ENCODE measurements at regions not wholly inside any gene's neighbourhood (a gene's known extent, or its start where the extent isn't known, plus 50 kb on each side); places are given as distances from the start of the nearest gene placed in this dataset.

DNA sequence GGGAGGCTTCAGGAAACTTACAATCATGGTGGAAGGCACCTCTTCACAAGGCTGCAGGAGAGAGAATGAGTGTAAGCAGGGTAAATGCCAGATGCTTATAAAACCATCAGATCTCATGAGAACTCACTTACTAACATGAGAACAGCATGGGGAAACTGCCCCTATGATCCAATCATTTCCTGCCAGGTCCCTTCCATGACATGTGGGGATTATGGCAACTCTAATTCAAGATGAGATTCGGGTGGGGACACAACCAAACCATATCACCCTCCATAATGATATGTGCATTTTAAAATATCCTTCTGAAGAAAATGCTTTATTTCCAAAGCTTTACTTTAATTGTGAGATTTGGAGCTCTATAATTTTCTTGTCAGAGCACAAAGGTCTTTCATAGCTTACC is 154.1 kb upstream of the CENPW start:
- TF ChIP-seq, protein P1, sequence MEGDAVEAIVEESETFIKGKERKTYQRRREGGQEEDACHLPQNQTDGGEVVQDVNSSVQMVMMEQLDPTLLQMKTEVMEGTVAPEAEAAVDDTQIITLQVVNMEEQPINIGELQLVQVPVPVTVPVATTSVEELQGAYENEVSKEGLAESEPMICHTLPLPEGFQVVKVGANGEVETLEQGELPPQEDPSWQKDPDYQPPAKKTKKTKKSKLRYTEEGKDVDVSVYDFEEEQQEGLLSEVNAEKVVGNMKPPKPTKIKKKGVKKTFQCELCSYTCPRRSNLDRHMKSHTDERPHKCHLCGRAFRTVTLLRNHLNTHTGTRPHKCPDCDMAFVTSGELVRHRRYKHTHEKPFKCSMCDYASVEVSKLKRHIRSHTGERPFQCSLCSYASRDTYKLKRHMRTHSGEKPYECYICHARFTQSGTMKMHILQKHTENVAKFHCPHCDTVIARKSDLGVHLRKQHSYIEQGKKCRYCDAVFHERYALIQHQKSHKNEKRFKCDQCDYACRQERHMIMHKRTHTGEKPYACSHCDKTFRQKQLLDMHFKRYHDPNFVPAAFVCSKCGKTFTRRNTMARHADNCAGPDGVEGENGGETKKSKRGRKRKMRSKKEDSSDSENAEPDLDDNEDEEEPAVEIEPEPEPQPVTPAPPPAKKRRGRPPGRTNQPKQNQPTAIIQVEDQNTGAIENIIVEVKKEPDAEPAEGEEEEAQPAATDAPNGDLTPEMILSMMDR (IDR thresholded peaks at IDR 0.05) = no peak
- TF ChIP-seq EP300 (IDR thresholded peaks at IDR 0.05) (no peak), POLR2A (IDR thresholded peaks at IDR 0.05) (no peak), POLR2AphosphoS5 (IDR thresholded peaks at IDR 0.05) (no peak)
